ENCODE measurements at regions not wholly inside any gene's neighbourhood (a gene's known extent, or its start where the extent isn't known, plus 50 kb on each side); places are given as distances from the start of the nearest gene placed in this dataset.

GRCh38 chr11:15687342-15687741, 572.6 kb downstream of the INSC start:
- TF ChIP-seq, protein P1, sequence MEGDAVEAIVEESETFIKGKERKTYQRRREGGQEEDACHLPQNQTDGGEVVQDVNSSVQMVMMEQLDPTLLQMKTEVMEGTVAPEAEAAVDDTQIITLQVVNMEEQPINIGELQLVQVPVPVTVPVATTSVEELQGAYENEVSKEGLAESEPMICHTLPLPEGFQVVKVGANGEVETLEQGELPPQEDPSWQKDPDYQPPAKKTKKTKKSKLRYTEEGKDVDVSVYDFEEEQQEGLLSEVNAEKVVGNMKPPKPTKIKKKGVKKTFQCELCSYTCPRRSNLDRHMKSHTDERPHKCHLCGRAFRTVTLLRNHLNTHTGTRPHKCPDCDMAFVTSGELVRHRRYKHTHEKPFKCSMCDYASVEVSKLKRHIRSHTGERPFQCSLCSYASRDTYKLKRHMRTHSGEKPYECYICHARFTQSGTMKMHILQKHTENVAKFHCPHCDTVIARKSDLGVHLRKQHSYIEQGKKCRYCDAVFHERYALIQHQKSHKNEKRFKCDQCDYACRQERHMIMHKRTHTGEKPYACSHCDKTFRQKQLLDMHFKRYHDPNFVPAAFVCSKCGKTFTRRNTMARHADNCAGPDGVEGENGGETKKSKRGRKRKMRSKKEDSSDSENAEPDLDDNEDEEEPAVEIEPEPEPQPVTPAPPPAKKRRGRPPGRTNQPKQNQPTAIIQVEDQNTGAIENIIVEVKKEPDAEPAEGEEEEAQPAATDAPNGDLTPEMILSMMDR (IDR thresholded peaks at IDR 0.05), result no peak
- H3K4me3 Mint-ChIP-seq, result no peak overlapping the region
- no peaks in the 10 kb centered on the region for H4K20me1 ChIP-seq (ENCODE audit: insufficient read depth, low read length)

GRCh38 chr11:15688351-15688792, 573.6 kb downstream of the INSC start:
- Histone ChIP-seq H4K20me1 (ENCODE audit: insufficient read depth, low read length) (no peaks in the 10 kb centered on the region), H2AFZ (ENCODE audit: insufficient read depth, low read depth, low read length, poor library complexity, severe bottlenecking) (no peak overlapping the region), H3K27me3 (ENCODE audit: control insufficient read depth in 2 of 2, insufficient read depth in 2 of 2, low read length in 2 of 2) (no peaks in the 10 kb centered on the region), H3K4me3 (replicated peaks in 1 of 3; ENCODE audit: low read depth in 2 of 3, low read length in 3 of 3) (no peak overlapping the region), H3K79me2 (ENCODE audit: insufficient read depth, low read length) (no peaks in the 10 kb centered on the region), H3K9me3 (replicated peaks in 1 of 2; ENCODE audit: control insufficient read depth in 1 of 2, insufficient read depth in 1 of 2, low read length in 2 of 2) (no peaks in the 10 kb centered on the region), H3K36me3 (replicated peaks in 1 of 2; ENCODE audit: control insufficient read depth in 1 of 2, insufficient read depth in 2 of 2, low read length in 2 of 2) (no peaks in the 10 kb centered on the region), H3K27ac (ENCODE audit: low read depth in 1 of 2, low read length in 2 of 2) (no peak overlapping the region), H3K4me2 (replicated peaks; ENCODE audit: extremely low read depth, low read length, poor library complexity, severe bottlenecking) (no peak overlapping the region), H3K4me1 (ENCODE audit: control insufficient read depth in 1 of 2, insufficient read depth in 2 of 2, low read length in 2 of 2) (no peaks in the 10 kb centered on the region), H3K9ac (ENCODE audit: insufficient read depth, low read length, poor library complexity, severe bottlenecking) (no peak overlapping the region)
- H3K27me3 Mint-ChIP-seq (ENCODE audit: low read depth in 3 of 3), result peaks cover 1 to 2% (median 2%) of the 10 kb centered on the region in 3 donors
- no peaks in the 10 kb centered on the region for H3K4me1 Mint-ChIP-seq
- peaks cover 3 to 17% (median 8%) of the 10 kb centered on the region in 7 donors for H3K9me3 Mint-ChIP-seq
- TF ChIP-seq, protein P1 (IDR thresholded peaks at IDR 0.05), result no peak
- no peak overlapping the region for H3K4me3 Mint-ChIP-seq
- intact Hi-C loops (cut with micrococcal nuclease), result no loop called here
- H3K36me3 Mint-ChIP-seq, result no peaks in the 10 kb centered on the region
- no peak overlapping the region for H3K27ac Mint-ChIP-seq
- no peak for DNase-seq
- 100% methylated on average over 1 of the region's 4 CpGs for WGBS (ENCODE audit: insufficient coverage)

More at GRCh38 chr11:15687342-15687741, 572.6 kb downstream of the INSC start:
- no peaks in the 10 kb centered on the region for H3K79me2 ChIP-seq (ENCODE audit: insufficient read depth, low read length)
- H3K27me3 ChIP-seq (ENCODE audit: control insufficient read depth in 2 of 2, insufficient read depth in 2 of 2, low read length in 2 of 2), result no peaks in the 10 kb centered on the region
- intact Hi-C loops (cut with micrococcal nuclease), result no loop called here
- DNase-seq, result no peak
- H3K9me3 ChIP-seq (replicated peaks in 1 of 2; ENCODE audit: control insufficient read depth in 1 of 2, insufficient read depth in 1 of 2, low read length in 2 of 2), result no peaks in the 10 kb centered on the region
- H3K4me2 ChIP-seq (replicated peaks; ENCODE audit: extremely low read depth, low read length, poor library complexity, severe bottlenecking), result no peak overlapping the region
- Mint-ChIP-seq H3K27me3 (ENCODE audit: low read depth in 3 of 3) (peaks cover 1 to 2% (median 2%) of the 10 kb centered on the region in 3 donors), H3K27ac (no peak overlapping the region), H3K4me1 (no peaks in the 10 kb centered on the region), H3K9me3 (peaks cover 3 to 14% (median 6%) of the 10 kb centered on the region in 7 donors), H3K36me3 (no peaks in the 10 kb centered on the region)
- H3K27ac ChIP-seq (ENCODE audit: low read depth in 1 of 2, low read length in 2 of 2), result no peak overlapping the region
- H3K36me3 ChIP-seq (replicated peaks in 1 of 2; ENCODE audit: control insufficient read depth in 1 of 2, insufficient read depth in 2 of 2, low read length in 2 of 2), result no peaks in the 10 kb centered on the region
- WGBS (ENCODE audit: insufficient coverage), result 67% methylated on average over 1 of the region's 2 CpGs
- H3K4me1 ChIP-seq (ENCODE audit: control insufficient read depth in 1 of 2, insufficient read depth in 2 of 2, low read length in 2 of 2), result no peaks in the 10 kb centered on the region
- no peak overlapping the region for H2AFZ ChIP-seq (ENCODE audit: insufficient read depth, low read depth, low read length, poor library complexity, severe bottlenecking)
- H3K4me3 ChIP-seq (replicated peaks in 1 of 3; ENCODE audit: low read depth in 2 of 3, low read length in 3 of 3), result no peak overlapping the region
- H3K9ac ChIP-seq (ENCODE audit: insufficient read depth, low read length, poor library complexity, severe bottlenecking), result no peak overlapping the region
